GM18867 (cell line): ENCODE measurements at regions not wholly inside any gene's neighbourhood (a gene's known extent, or its start where the extent isn't known, plus 50 kb on each side); places are given as distances from the start of the nearest gene placed in this dataset.

Experiments used
- ATAC-seq: cut with Tn5 transposase; IDR thresholded peaks from one replicate; pipeline ENCODE4 v1.9.1; 2021; ENCODE audit warnings: mild to moderate bottlenecking, moderate library complexity; ENCODE audit not compliant: unreplicated experiment

DNA sequence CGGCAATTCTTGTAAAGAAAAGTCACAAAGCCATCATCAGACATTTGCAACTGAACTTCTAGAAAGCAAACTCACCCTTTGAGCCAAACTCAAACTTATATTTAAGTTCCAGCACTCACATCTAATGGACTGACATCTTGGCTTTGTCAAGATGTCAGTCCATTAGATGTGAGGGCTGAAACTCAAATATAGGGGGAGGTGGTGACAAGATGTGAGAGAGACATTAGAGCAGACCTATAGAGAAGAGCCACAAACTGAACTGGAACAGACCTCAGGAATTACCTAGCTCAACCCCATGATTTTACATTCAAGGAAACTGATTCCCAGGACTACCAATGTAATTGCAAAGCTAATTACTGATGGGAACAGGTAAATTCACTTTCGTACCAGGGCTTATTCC, 543.8 kb downstream of the TNS1 start:
- ATAC-seq = no peak

DNA sequence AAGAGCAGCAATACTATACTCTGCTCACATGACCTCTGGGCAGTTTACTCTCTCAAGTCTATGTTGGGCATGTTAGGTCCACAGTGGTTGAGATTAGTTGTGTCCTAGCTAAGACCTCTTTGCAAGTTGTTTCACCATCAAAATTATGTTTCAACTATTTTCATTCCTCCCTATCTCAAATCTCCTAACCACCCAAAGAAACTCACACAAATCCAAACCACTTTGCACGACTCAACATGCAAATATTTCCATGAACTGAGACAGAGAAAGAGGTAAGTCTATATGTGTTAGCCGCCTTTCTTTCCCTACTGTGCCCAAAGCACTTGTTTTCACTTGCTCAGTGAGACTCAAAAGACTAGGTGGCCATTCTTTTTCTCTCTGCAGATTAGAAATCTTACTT, 546.8 kb downstream of the TNS1 start:
- ATAC-seq = no peak

DNA sequence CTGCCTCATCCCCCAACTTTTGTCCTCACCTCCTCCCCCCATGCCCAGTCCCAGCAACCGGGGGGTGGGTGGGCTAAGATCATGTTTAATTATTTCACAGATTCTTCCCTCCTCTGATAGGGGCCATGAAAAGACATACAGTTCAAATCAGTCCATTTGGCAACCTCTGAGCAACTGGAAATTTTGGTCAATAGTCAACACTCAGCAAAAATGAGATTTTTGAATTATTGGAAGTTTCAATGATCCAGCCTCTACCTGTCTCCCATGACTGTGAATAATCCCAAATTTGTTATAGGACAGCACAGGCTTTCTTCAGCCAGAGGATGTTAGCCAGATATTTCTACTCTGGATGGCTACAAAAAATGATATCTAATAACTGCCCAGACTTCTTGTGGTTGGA, 549.9 kb downstream of the TNS1 start:
- no peak for ATAC-seq

DNA sequence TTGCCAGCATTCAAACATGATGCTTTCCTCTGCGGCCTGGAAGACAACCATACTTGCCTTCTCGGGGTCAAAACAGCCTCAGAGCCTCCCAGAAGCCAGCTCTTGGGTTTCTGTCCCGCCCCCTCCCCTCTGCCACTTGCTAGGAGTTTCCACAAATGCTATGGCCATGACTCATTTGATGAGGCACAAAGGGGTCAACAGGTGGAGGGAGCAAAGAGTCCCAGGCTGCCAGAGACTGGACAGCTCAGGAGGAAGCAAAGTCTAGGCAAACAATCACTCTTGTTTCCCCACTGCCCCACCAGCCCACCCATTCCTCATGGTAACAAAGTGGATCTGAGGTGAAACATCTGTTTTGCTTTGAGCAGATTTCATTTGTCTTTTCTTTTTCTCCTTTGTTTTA, 551.1 kb downstream of the TNS1 start:
- ATAC-seq = no peak

DNA sequence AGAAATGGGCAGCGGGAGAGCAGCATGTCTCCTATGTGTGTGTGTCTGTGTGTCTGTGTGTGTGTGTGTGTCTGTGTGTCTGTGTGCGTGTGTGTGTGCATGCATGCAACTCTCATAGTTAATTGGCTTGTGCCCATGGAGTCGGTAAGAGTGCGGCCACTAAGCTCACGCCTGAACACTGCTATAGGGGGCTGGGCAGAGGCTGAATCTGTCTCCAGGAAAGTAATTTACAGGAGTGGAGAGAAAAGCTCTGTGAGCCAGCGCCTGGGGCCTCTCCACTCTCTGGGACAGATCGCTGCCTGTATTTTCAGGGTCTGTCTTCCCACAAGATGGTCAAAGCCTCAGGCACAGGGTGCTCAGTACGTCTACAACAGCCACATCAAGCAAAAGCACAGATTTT, 553.4 kb downstream of the TNS1 start:
- ATAC-seq = no peak

DNA sequence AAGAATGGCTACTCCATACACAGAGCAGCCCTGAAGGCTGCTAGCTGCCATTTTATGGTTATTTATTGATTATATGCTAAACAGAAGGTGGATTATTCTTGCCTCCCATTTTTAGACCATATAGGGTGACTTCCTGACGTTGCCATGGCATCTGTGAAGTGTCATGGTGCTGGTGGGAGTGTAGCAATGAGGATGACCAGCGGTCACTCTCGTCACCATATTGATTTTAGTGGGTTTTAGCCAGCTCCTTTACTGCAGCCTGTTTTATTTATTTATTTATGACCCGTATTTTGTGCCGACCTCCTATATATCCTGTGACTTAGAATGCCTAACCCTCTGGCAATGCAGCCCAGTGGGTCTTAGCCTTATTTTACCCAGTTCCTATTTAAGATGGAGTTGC, 553.9 kb downstream of the TNS1 start:
- no peak for ATAC-seq

DNA sequence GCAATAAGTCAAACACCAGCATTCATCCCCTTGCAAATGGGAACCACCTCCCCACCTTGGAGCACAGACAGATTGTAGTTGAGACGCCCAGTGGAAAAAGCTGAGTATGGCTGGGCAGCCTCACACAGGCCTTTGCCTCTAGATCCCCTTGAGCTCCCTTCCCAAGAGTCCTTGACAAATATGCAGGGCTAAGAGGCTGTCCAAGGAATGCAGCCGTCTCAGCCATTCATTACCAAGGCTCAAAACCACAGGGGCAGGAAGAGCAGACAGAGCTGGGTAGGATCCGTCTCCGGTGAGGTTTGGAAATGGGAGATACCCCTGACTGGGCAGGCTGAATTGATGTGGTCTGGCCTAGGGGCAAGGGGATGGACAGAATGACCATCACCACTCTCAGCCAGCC, 557.1 kb downstream of the TNS1 start:
- ATAC-seq = no peak

DNA sequence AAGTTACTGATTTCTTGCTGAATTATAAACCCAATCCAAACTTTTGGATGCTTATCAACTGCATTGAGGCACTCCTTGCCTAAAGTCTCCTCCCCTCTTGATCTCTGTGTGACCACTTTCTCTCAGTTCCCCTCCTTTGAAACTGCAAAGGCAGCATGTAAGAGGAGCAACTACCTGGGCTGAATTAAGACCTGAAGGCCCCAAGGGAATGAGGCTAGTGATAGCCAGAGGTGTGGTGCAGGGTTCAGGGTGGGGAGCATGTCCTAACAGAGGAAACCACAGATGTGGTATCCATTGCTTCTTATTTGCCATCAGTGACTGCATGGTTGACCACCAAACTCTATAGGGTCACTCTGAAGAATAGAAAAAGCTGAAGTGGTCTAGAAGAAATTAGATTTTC, 557.9 kb downstream of the TNS1 start:
- ATAC-seq = peak; percentile 42

DNA sequence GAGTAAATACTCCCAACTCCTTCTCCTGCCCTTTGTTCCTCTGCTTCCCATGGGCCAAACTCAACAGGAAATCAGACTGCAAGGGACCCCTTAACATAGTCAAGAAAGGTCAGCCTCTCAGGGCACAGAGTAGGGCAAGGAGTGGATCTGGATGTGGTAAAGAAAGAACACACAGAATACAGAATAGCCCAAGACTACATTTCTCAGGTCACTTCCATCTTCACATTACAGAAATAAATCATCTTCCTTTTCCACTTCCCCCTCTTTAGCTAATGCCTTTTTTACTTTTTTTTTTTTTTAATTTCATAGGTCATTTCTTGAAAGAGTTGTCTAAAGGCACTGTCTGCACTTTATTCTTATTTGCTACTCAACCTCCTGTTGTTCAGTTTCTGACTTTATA, 558.3 kb downstream of the TNS1 start:
- ATAC-seq = no peak

DNA sequence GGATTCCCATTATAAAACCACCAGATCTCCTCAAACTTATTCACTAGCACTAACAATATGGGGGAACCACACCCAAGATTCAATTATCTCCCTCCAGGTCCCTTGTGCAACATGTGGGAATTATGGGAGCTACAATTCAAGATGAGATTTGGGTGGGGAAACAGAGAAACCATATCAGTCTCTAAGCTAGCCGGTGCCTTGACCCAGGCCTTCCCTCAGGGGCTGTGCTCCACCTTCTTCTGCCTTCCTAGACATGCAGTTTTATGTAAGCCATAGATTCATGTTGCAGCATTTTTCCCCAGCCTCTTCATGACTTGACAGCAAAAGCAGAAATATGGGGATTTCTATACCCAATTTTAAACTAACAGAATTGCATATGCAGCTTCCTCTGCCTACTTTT, 559.2 kb downstream of the TNS1 start:
- ATAC-seq = no peak

DNA sequence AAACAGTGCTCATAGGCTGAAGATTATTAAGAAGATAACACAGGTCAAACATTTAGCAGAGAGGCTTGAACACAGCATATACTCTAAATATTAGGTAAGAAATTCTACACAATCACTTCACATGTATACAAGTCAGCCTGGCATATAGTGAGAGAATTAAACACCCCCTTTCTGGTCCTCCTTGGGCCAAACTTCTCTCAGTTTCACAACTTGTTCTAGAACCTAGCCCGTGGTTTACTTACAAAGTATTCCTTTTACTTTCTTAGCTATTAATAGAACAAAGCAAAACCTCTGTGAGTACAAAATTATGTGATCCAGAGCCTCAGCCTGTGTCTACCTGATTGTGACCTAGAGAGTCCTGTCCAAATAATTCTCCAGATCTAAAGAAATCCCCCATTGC, 562.8 kb downstream of the TNS1 start:
- peak; percentile 78 for ATAC-seq

DNA sequence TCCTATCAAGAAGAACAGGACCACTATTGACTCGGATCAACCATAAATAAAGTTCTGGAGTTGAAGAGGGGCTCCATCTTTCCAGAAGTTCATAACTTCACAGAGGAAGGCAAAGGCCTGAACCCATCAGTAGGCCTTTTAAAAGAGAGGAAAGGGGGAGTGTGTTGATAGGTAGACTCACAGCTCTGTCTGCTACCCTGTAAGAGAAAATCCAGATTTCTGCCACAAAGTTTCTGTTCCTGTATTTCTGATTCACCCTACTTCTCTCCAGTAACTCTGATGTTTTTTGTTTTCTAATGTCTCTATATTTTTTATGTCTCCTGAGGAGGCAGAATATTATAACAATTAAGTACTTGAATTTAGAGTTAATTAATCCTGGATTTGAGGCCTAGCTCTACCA, 564.0 kb downstream of the TNS1 start:
- peak; percentile 54 for ATAC-seq

DNA sequence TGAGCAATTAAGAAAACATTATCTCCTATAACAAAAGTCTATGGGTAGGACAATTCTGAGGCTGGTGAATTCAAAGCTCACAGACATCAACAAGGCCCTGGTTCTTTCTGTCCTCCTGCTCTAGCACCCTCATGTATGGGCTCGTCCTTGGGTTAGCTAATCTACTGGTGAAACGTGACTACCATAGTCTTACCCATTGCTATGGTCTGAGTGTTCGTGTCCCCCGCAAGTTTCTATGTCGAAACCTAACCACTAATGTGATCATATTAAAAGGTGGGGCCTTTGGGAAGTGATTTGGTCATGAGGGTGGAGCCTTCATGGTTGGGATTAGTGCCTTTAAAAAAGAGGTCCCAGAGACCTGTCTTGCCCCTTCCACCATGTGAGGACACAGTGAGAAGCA, 564.7 kb downstream of the TNS1 start:
- no peak for ATAC-seq

DNA sequence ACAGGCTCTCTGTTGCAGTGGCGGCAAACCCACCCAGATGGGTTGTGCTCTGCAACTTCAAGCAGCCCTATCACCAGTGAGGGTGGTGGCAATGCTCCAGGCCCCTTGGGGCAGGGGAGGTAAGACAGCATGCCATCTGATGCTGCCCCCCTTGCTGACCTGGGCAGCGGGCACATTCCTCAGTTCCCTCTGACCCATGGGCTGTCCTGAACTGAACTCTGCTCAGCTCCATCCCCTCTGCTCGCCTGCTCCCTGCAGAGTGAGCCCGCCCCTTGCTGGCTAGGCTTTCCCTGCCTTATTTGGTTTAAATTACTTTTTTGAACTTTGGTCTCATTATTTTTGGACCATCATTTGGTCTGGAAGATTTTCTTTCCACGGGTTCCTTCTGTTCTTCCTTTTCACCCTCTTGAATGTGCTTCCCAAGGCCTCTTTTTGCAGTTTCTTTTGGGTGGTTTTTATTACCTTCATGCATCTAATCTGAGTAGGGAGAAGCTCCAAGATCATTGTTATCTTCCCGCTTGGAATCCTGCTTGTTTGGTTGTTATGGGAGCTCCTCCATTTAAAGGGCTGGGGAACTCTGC, 565.4 kb downstream of the TNS1 start:
- no peak for ATAC-seq

DNA sequence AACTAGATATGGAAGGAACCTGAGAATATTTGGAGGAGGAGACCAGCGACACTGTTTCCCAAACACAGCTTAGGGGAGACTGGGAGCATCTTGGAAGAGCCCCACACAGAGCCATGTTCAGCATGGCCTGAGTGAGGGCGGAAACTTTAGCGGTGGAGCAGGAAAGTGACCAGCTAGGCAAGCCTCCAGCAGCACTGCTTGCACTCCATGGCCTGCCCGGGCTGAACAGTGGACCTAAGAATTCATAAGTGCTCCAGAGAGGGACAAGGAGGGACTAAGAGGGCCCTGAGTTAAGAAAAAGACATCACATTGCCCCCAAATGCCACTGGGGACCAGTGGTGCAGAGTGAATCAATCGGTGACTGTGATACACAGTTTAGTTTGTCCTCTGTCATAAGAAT, 566.4 kb downstream of the TNS1 start:
- ATAC-seq = no peak

DNA sequence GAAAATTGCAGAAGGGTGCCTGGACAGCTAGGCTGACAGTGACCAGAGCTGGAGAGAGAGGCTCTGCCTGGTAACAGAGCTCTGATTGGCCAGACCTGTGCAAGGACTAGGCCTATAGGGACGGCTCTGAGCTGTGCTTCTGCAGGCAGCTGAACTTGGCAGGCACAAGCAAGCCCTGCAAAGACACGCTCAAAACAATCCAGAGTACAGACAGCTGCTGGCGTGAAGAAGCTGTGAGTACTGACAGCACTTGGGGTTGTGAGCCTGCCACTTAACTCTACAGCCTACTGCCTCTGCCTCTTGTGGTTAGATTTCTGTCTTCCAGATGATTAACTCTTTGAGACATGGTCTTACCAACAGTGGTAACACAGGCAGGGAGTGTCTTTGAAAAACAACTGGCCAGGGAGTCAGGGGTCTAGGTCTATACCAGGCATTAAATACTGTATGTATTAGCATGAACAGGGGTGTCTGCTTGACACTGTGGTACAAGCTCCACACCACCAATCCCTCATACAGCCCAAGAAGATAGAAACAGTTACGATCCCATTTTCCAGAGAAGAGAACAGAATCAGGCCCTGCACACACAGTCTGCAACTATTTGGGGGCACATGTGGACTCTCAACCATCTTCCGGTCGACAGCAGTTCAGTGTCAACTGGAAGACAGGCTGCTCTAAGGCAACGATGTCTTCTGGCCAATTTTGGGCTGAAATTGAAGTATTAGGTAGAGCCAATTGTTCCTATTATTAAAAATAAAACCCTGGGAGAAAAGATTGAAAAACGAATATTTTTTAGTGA, 568.4 kb downstream of the TNS1 start:
- peak; percentile 98 for ATAC-seq

DNA sequence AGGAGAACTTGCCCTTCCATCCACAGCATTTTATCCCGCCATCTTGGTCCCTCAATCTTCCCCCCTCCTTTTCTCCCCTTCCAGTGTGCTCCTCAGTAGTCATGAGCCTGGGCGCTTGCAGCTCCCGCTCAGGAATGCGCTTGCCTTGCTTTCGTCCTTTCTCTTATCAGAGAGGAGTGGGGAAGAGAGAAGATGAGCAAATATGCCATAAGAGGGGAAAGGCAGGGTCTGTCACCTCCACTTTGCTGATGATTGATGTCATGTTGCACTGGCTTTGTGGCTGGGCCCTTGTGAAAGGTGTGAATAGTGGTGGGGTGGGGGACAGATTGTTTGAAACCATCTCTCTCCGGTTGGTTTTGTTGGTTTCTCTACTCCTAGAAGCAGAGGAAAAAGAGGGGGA, 569.3 kb downstream of the TNS1 start:
- ATAC-seq = no peak

DNA sequence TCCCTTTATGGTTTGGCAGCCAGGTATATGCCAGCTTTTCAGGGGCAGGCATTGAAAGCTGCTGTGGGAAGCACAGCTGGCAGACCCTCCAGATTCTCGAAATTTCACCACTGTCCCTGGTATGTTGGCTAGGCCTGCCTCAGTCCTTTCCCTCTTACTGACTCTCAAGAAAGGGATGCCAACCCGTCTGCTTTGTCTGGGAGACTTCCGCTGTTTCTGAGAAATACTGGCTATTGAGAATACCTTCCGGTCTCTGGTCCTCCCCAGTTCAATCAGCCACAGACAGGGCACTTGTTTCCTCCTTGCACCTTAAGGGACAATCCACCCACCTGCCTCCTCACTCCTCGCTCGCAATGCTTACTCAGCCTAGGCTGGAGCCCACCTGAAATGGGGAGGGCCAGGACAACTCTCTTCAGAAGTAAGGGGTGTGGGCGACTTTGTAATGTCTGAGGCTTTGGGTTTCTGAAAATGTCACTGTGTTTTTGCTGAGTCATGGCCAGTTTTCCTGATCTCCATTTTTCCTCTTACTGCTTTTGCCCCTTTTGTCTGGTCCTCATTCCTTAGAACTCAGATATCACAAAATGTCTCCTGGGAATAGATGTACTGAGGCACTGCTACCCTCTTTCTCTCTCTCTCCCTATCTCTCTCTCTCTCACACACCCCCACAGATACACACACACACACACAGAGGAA, 571.1 kb downstream of the TNS1 start:
- no peak for ATAC-seq

DNA sequence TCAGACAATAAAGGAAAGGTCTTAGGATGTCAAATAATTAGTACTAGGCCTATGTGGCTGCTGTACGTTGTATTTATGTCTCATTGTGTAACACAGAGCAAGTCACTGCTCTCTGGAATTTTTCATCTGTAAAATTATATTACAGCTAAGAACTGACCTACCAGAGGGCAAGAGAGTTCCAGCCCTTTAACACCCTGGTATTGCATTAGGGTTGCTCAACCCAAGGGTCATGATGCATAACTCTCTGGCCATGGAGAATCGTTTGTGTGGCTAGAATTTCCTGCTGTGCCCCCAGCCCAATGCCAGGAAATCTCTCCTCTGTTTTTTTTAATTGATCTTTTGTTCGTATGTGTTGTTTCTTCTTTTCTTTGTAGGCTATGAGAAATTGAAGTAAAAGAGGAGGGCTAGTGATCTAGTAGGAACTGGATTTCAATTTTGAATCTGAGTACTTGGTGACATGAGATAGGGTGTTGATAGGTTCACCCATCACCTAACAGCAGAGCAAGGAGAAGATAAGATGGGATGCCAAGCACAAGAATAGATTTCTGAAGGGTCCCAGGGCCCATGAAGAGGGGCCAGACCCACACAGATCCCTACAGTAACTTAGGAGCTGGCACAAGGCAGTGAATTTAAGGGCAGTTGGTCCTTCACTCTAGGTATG, 571.2 kb upstream of the TNP1 start:
- no peak for ATAC-seq

DNA sequence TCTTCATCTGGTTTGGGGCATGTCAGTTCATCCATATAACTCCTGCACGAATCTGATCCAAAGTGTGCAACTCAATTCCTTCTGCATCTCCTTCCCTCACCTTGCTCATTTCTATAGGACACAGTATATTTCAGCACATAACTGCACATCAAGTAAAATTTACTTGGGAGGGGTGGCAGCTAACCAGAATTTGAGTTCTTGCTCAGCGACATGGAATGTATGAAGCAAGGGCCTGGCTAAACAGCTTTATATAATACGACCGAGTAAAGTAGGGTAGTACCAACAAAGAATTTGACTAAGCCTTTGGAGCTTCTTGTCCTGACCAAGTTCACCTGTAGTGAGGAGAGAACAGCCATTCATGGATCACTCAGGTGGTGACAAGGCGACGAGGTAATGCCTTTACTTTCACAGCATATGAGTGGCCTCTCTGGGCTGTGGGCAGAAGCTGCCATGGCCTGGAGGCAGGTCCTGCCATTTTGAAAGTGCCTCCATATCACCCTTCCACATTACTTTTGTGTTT, 570.2 kb upstream of the TNP1 start:
- ATAC-seq = no peak

DNA sequence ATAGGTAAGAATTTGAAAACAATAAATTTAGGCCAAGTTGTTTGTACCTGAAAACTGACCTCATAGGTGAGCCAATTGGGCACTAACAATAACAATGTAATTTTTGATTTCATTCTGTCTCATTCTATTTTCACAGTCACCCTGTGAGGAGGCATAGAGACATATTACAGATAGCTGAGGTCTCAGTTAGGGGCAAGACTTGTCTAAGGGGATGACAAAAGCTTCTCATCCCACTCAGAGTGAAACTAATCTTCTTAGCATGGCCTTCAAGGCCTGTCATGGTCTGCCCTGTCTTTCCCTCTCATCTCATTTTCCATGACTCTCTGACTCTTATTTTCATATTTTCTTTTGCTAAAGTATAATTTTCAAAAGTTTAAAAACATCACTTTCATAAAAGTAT, 562.0 kb upstream of the TNP1 start:
- ATAC-seq = no peak

DNA sequence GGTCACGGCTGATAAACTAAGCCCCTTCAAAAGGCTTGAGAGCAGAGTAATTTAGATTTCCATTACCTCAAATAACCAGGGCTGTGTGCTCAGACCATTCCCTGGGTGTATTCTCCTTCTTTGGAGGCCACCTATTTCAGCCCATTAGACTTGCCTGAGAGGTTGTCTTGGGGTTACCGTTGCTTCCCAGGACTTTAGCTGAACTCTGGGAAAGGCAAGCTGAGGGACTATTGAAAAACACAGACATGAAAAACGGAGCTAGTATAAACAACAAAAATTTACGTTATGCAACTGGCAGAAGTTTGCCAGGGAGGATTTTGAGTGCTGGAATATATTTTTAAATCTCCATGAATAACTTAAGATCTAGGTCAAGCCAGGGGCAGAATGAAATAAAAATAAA, 561.0 kb upstream of the TNP1 start:
- no peak for ATAC-seq
